Fibroblast of peridontal ligament (primary cell): ENCODE measurements at regions not wholly inside any gene's neighbourhood (a gene's known extent, or its start where the extent isn't known, plus 50 kb on each side); places are given as distances from the start of the nearest gene placed in this dataset.
A peak's percentile ranks its signal among the peaks of the same experiment; 100 is the strongest.

Experiments used
- DNase-seq: peaks from one replicate; pipeline ENCODE4 v3.0.0-alpha.2; 2010; ENCODE audit errors: extremely low read depth

- peak; percentile 2 for DNase-seq
Measured at GRCh38 chrX:38887222-38887621, 86.0 kb downstream of the MID1IP1 start.

GRCh38 chrX:38890326-38890725, 89.1 kb downstream of the MID1IP1 start:
- no peak for DNase-seq

GRCh38 chrX:38890963-38891362, 89.7 kb downstream of the MID1IP1 start:
- DNase-seq: no peak

- DNase-seq: no peak
Measured at GRCh38 chrX:38891641-38892413, 90.6 kb downstream of the MID1IP1 start.

- no peak for DNase-seq
Measured at GRCh38 chrX:38893441-38893840, 92.2 kb downstream of the MID1IP1 start.

GRCh38 chrX:38895775-38896174, 94.5 kb downstream of the MID1IP1 start:
- DNase-seq: no peak

GRCh38 chrX:38896724-38897298, 95.6 kb downstream of the MID1IP1 start:
- DNase-seq: no peak

GRCh38 chrX:38898261-38898660, 97.0 kb downstream of the MID1IP1 start:
- no peak for DNase-seq

- DNase-seq: no peak
Measured at GRCh38 chrX:38899650-38900049, 98.4 kb downstream of the MID1IP1 start.

- no peak for DNase-seq
Measured at GRCh38 chrX:38900719-38901118, 99.5 kb downstream of the MID1IP1 start.

- DNase-seq: no peak
Measured at GRCh38 chrX:38902972-38903492, 101.8 kb downstream of the MID1IP1 start.

- DNase-seq: no peak
Measured at GRCh38 chrX:38916801-38917200, 115.5 kb downstream of the MID1IP1 start.

GRCh38 chrX:38917954-38918353, 116.7 kb downstream of the MID1IP1 start:
- DNase-seq: no peak

- DNase-seq: no peak
Measured at GRCh38 chrX:38919202-38919601, 117.9 kb downstream of the MID1IP1 start.

GRCh38 chrX:38919853-38920528, 118.7 kb downstream of the MID1IP1 start:
- no peak for DNase-seq

- DNase-seq: no peak
Measured at GRCh38 chrX:38923451-38923969, 122.3 kb downstream of the MID1IP1 start.

- no peak for DNase-seq
Measured at GRCh38 chrX:38927592-38927991, 126.3 kb downstream of the MID1IP1 start.

- peak; percentile 72 for DNase-seq
Measured at GRCh38 chrX:38929966-38930421, 128.7 kb downstream of the MID1IP1 start.

GRCh38 chrX:38930474-38930873, 129.2 kb downstream of the MID1IP1 start:
- no peak for DNase-seq

GRCh38 chrX:38935561-38935960, 134.3 kb downstream of the MID1IP1 start:
- DNase-seq: no peak

GRCh38 chrX:38937400-38937799, 136.1 kb downstream of the MID1IP1 start:
- no peak for DNase-seq

- no peak for DNase-seq
Measured at GRCh38 chrX:38937926-38938325, 136.7 kb downstream of the MID1IP1 start.
